ENCODE measurements at regions not wholly inside any gene's neighbourhood (a gene's known extent, or its start where the extent isn't known, plus 50 kb on each side); places are given as distances from the start of the nearest gene placed in this dataset.

DNA sequence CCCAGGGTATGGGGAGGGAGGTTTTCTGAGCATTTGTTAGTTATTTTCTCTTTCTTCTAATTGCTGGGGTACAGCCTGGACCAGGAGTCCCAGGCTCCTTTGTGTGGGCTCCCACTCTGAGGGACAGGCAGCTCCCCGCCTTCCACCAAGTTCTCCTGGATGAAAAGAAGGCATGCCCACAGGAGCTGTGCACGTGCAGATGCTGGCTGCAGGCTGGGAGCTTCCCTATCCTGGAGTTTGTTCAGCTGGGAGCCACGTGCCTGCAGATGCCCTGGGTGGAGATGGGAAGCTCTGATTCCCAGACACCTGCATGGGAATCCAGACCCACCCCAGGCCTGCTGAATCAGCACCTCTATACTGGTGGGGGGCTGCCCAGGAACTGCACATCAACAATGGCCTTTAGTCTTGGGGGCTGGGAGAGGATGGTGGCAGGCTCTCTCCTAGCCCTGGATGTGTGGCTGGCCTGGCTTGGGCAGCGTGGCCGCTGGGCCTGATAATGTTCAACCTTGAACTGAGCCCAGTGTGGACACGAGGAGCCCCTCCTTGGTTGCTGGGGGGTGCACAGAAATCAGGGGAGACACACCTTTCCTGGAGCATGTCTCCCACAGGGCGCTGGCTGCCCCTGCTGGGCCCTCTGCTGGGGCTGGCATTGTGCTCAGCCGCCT, 233.6 kb upstream of the HS6ST1 start:
- DNase-seq (ENCODE audit: low read depth in 2 of 2), result no peak

GRCh38 chr2:128552806-128553551, 234.3 kb upstream of the HS6ST1 start:
- DNase-seq (ENCODE audit: low read depth in 2 of 2), result no peak

DNA sequence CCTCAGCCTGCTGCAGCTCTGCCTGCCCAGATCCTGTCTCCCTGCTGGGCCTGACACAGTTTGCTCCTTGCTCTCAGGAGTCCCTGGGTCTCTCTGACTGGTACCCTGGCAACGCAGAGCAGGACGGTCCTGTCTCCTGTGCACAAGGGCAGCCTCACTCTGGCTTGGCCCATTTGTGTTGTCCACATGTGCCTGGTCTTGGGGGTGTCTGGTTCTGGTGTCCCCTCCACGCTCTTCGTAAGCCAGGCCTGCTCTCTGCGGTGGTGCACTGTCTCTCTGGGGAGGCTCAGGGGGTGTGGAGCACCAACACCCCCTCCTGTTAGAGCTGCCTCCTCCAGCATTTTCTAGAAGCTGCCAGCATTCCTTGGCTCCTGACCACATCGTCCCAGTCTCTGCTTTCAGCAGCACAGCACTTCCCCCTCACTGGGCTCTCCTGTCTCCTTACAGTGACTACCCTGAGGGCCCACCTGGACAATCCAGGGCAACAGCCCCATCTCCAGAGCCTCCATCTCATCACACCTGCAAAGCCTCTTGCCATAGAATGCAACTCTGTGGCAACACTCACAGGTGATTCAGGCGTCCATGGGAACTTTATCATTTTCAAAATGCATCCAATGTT, 235.6 kb upstream of the HS6ST1 start:
- DNase-seq (ENCODE audit: low read depth in 2 of 2), result no peak

DNA sequence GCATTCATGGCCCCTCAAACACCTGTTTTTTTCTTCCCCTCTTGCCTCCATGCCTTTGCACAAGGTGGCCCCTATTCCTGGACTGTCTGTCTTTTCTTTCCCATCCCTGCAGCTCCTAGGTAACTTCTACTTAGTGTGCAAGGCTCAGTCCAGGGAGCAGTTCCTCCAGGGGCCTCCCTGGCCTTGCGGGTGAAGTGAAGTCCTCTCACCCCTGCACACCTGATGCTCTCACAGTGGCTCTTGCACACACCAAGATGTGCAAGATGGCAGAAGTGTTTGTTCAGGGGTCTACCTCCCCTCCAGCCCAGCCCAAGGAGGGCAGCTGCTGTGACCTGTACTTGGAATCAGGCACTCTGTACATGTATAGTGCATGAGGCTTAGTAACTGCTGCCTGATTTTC, 236.8 kb upstream of the HS6ST1 start:
- no peak for DNase-seq (ENCODE audit: low read depth in 2 of 2)

DNA sequence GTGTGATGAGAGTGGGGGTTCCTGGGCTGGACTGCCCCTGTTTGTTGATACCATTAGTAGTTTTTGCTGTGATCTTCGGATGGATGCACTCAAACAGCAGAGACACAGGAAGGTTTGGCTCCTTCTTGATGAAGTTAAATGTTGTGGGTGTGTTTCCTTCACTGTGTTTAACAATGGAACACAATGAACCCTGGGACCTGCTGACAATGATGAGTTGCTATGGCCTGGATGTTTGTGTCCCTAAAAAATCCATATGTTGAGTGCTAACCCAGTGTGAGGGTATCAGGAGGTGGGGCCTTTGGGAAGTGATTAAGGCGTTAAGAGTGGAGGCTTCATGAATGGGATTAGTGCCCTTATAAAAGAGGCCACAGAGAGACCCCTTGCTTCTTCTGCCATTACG, 237.4 kb upstream of the HS6ST1 start:
- DNase-seq (ENCODE audit: low read depth in 2 of 2), result no peak

DNA sequence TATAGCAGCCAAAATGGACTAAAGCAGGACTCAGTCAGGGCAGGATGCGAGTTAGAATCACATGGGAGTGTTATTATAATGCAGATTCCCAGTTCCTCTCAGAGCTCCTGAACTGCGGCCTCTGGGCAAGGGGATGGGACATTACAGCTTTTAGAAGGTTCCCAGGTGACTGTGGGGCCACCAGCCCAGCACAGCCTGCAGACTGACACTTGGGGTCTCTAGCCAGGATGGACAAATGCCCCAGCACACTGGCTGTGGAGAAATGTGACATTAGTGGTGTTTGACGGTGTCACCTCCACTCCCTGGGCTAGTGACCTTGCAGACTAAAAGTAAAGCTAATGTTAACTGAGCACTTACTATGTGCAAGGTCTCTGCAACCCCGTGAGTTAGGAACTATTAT, 238.0 kb upstream of the HS6ST1 start:
- DNase-seq (ENCODE audit: low read depth in 2 of 2), result no peak

- no peak for DNase-seq (ENCODE audit: low read depth in 2 of 2)
These were observed 238.4 kb upstream of the HS6ST1 start for GRCh38 chr2:128557069-128557468.

DNA sequence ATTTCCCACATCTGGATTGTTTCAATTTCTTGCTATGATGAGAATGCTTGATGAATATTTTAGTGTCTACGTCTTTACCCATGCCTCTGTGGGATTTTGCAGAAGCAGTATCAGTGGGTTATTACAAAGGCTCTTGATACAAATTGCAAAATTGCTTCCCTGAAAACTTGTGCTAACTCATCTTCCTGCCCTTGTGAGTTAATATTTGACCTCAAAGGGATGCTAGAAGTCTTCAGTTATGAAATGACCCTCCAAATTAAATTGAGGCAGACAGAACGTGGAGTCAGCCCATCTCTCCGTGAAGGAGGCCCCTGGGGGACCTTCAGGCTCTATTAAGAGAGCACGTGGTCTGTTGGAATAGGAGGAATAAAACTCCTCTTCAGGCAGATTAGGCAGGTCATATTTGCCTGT, 239.2 kb upstream of the HS6ST1 start:
- no peak for DNase-seq (ENCODE audit: low read depth in 2 of 2)

- no peak for DNase-seq (ENCODE audit: low read depth in 2 of 2)
These were observed 239.8 kb upstream of the HS6ST1 start for GRCh38 chr2:128558441-128558840.

GRCh38 chr2:128558895-128559532, 240.3 kb upstream of the HS6ST1 start:
- DNase-seq (ENCODE audit: low read depth in 2 of 2), result no peak

DNA sequence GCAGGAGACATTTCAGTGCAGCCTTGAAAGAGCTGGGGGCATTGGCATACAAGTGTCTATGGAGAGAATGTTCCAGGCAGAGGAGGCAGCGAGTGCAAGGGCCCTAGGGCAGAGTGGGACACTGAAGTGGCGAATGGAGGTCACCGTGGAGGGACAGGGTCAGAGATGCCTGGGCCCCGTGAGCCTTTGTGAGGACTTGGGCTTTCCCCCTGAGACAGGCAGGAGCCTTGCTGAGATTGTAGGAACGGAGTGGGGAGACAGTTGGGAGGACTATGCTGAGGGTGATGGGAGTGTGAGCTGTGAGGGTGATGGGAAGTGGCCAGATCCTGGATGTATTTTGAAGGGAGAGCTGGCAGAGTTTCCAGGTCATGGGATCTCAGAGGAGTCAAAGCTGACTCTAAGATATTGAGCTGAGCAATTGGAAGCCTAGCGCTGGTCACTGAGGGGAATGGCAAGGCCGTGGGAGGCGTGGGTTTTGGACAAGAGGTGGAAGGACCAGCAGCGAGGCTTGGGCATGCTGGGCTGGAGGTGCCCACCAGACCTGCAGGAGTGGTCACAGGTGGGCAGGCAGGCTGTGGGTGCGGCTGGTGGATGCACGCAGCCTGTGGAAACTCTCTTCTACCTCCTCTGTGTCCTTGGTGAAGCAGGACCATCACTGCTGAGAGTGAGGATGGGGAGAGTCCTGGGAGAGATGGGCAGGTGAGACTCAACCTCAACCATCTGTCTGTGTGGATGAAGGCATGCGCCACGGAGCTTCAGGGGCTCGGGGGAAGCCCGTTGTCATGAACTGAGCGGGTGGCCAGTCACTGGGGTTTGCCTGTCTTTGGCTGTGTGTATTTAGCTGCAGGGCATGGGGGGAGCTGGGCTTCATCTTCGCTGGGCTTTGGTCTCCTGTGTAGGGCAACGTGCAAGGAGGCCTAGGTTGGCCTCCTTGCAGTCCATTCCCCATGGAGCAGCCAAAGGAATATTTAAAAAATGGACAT, 241.2 kb upstream of the HS6ST1 start:
- DNase-seq (ENCODE audit: low read depth in 2 of 2), result no peak

GRCh38 chr2:128560718-128561117, 242.1 kb upstream of the HS6ST1 start:
- no peak for DNase-seq (ENCODE audit: low read depth in 2 of 2)

GRCh38 chr2:128562471-128563347, 244.0 kb upstream of the HS6ST1 start:
- DNase-seq (ENCODE audit: low read depth in 2 of 2), result no peak

DNA sequence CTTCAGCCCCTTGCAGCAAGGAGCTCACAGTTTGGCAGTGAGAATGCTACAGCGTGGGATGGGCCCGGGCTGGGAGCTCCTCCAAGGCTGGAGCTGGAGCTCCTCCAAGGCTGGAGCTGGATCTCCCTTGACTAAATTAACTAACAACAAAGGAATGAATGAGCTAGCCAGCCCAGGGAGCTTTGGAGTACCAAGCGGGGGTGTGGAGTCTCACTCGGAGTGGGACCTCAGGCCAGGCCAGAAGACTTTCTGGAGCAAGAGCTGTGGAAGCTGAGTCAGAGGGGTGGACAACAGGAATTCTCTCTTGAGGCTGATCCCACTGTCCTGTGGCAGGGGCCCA, 244.7 kb upstream of the HS6ST1 start:
- DNase-seq (ENCODE audit: low read depth in 2 of 2), result no peak

DNA sequence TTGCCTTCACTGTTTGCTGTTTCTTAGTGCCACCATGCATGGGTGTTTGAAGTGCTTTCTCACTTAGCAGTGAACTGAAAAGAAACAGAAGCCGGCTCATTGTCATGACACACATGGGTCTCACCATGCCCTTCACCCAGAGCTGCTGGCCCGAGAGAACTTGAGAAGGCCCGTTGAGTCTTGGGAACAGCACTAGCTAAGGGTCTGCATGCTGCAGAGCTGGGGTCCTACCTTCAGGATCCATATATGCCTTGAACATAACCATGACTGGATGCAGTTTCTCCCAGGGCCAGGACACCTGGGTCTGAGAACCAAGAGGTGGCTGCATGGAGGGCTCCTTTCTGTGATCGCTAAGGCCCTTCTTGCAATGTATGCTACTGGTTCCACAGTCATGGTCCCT, 245.5 kb upstream of the HS6ST1 start:
- no peak for DNase-seq (ENCODE audit: low read depth in 2 of 2)

DNA sequence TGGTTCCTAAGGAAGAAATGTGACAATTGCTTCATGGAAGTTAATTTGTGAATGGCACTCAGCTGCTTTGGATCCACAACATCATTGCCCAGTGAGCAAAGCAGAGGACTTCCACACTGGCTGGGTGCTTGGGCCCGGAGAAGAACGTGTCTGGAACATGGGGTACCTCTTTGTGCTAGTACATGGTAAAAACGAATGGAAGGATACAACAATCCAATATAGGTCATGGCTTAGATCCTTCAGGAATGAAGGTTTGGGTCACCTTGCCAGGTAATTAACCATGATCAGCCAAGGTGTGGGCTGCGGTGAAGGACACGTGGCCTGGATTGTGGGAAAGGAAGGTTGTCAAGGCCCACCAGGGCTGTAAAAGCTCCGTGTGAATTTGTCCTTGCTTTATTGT, 245.9 kb upstream of the HS6ST1 start:
- DNase-seq (ENCODE audit: low read depth in 2 of 2), result no peak

DNA sequence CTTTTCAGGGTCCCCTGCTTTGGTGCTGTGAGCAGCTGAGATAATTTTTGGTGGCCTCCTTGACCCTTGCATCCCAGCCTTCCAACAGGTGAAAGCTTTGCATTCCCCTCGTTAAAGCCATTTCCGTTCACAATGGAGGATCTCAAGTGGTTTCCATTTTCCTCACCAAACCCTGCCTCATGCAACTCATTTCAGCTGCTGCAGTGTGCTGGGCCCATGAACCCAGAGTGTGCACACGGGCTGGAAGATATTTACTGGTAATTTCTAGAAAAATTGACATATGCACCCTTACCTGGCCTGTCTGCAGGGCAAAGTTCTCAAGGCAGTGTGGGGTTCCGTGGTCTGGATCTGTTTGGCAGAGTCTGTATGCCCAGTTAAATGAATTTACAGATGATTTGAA, 246.8 kb upstream of the HS6ST1 start:
- no peak for DNase-seq (ENCODE audit: low read depth in 2 of 2)

- DNase-seq (ENCODE audit: low read depth in 2 of 2), result no peak
These were observed 248.0 kb upstream of the HS6ST1 start for GRCh38 chr2:128566671-128567070.

DNA sequence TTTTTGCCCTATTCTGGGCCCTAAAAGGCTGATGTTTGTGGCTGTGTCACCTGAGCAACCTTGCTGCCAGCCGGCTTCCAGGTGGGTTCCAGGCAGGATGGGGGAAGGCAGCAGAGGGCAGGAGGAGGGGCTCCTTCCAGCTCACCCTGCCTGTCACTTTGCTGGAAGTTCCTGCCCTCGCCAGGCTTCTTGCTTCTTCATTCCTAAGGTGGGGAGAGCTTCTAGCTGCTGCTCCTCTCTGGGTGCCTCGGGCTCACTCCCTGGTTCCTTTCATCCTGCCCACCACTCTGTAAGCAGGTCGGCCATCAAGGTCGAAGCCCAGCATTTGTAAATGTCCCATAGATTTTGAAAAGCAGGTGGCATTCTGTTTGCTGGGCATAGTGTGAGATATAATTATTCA, 249.4 kb upstream of the HS6ST1 start:
- no peak for DNase-seq (ENCODE audit: low read depth in 2 of 2)

DNA sequence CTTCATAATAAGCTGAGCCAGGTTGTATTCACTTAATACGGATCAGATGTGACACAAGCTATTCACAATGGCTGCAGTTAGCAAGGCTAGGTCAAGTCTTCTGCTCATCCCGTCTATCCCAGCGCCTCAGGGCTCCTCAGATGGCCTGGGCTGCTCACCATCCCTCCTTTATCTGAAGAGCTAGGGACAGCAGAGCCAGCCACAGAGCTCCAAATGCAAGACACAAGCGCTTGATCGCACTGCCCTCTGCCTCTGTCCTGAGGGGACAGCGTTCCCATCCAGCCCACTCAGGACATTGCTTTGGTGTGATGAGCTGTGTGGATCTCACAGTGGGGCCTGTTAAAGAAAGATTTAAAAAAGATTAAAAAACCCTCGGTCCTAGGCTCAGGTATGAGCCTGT, 254.4 kb upstream of the HS6ST1 start:
- no peak for DNase-seq (ENCODE audit: low read depth in 2 of 2)

DNA sequence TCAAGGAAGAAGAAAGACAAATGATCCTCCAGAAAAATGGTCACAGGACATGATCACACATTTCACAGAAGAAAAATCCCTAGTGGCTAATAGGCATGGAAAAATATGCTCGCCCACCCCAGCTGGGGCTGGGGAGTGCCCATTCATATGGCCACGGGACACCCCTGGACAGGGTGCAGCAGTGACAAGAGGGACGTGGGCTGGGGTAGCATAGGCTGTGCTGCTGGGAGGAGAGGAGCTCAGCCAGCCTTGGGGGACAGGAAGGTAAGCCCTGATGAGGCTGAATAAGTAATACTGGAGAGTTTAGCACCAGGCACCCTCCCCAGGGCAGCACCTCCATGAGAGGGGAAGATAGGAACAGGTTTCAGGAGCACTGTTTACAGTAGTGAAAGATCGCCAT, 254.9 kb upstream of the HS6ST1 start:
- no peak for DNase-seq (ENCODE audit: low read depth in 2 of 2)

Measured in stimulated activated CD8-positive, alpha-beta memory T cell treated with anti-CD3 and anti-CD28 coated beads, Interleukin-2, amount 100 ng/mL, for 1 hour (primary cell).